HG03439 (cell line): ENCODE measurements at regions not wholly inside any gene's neighbourhood (a gene's known extent, or its start where the extent isn't known, plus 50 kb on each side); places are given as distances from the start of the nearest gene placed in this dataset.

Experiments used
- ATAC-seq: cut with Tn5 transposase; IDR thresholded peaks from one replicate; pipeline ENCODE4 v1.9.1; 2021; ENCODE audit warnings: mild to moderate bottlenecking, moderate library complexity; ENCODE audit not compliant: unreplicated experiment

- no peak for ATAC-seq
Measured at GRCh38 chr13:74005320-74006157, 128.7 kb downstream of the KLF12 start.

GRCh38 chr13:74004109-74004508 lies 130.1 kb downstream of the KLF12 start:
- no peak for ATAC-seq

- no peak for ATAC-seq
Measured at GRCh38 chr13:74003374-74003773, 130.8 kb downstream of the KLF12 start.

- ATAC-seq, result no peak
Measured at GRCh38 chr13:74000876-74001275, 133.3 kb downstream of the KLF12 start.

- peak; percentile 80 for ATAC-seq
Measured at GRCh38 chr13:73998631-73999030, 135.6 kb downstream of the KLF12 start.

- no peak for ATAC-seq
Measured at GRCh38 chr13:73997964-73998363, 136.2 kb downstream of the KLF12 start.

- no peak for ATAC-seq
Measured at GRCh38 chr13:73996569-73996968, 137.6 kb downstream of the KLF12 start.

GRCh38 chr13:73995736-73996135 lies 138.5 kb downstream of the KLF12 start:
- no peak for ATAC-seq

GRCh38 chr13:73993661-73994060 lies 140.5 kb downstream of the KLF12 start:
- ATAC-seq, result no peak

GRCh38 chr13:73991884-73992283 lies 142.3 kb downstream of the KLF12 start:
- ATAC-seq, result no peak

GRCh38 chr13:73991384-73991783 lies 142.8 kb downstream of the KLF12 start:
- ATAC-seq, result peak; percentile 46

GRCh38 chr13:73989244-73989843 lies 144.9 kb downstream of the KLF12 start:
- no peak for ATAC-seq

GRCh38 chr13:73988461-73988860 lies 145.7 kb downstream of the KLF12 start:
- no peak for ATAC-seq

- ATAC-seq, result no peak
Measured at GRCh38 chr13:73987618-73988017, 146.6 kb downstream of the KLF12 start.

- ATAC-seq, result no peak
Measured at GRCh38 chr13:73985783-73986182, 148.4 kb downstream of the KLF12 start.

GRCh38 chr13:73984949-73985691 lies 149.1 kb downstream of the KLF12 start:
- ATAC-seq, result no peak

- no peak for ATAC-seq
Measured at GRCh38 chr13:73984201-73984600, 150.0 kb downstream of the KLF12 start.

- ATAC-seq, result no peak
Measured at GRCh38 chr13:73983109-73983508, 151.1 kb downstream of the KLF12 start.

GRCh38 chr13:73981595-73981994 lies 152.6 kb downstream of the KLF12 start:
- ATAC-seq, result no peak

GRCh38 chr13:73975767-73976166 lies 158.4 kb downstream of the KLF12 start:
- ATAC-seq, result no peak

- ATAC-seq, result no peak
Measured at GRCh38 chr13:73974051-73974450, 160.2 kb downstream of the KLF12 start.

- no peak for ATAC-seq
Measured at GRCh38 chr13:73973156-73973555, 161.0 kb downstream of the KLF12 start.
